HG02610 (cell line): ENCODE measurements at regions not wholly inside any gene's neighbourhood (a gene's known extent, or its start where the extent isn't known, plus 50 kb on each side); places are given as distances from the start of the nearest gene placed in this dataset.
"Not testable (repeated sequence)": the region's sequence is repeated elsewhere in the genome, so short reads cannot be mapped to it uniquely, and the experiment has no call there.

Experiments used
- ATAC-seq: cut with Tn5 transposase; IDR thresholded peaks from one replicate; pipeline ENCODE4 v1.9.1; 2021; ENCODE audit warnings: mild to moderate bottlenecking, moderate library complexity; ENCODE audit not compliant: unreplicated experiment

- no peak for ATAC-seq
Observed at GRCh38 chr4:188989371-188989770, 850.1 kb downstream of the TRIML1 start.

GRCh38 chr4:188992706-188993105 lies 853.5 kb downstream of the TRIML1 start:
- no peak for ATAC-seq

GRCh38 chr4:188993871-188994270 lies 854.6 kb downstream of the TRIML1 start:
- no peak for ATAC-seq

- ATAC-seq, result no peak
Observed at GRCh38 chr4:189001283-189001970, 862.2 kb downstream of the TRIML1 start.

GRCh38 chr4:189001971-189002450 lies 862.8 kb downstream of the TRIML1 start:
- ATAC-seq, result no peak

- ATAC-seq, result no peak
Observed at GRCh38 chr4:189002475-189002874, 863.2 kb downstream of the TRIML1 start.

- ATAC-seq, result not testable (repeated sequence)
Observed at GRCh38 chr4:189010452-189011217, 871.4 kb downstream of the TRIML1 start.

- no peak for ATAC-seq
Observed at GRCh38 chr4:189021831-189022230, 882.6 kb downstream of the TRIML1 start.

GRCh38 chr4:189022440-189023035 lies 883.3 kb downstream of the TRIML1 start:
- no peak for ATAC-seq

GRCh38 chr4:189029976-189030504 lies 890.8 kb downstream of the TRIML1 start:
- no peak for ATAC-seq

- no peak for ATAC-seq
Observed at GRCh38 chr4:189032606-189033338, 893.5 kb downstream of the TRIML1 start.

- ATAC-seq, result no peak
Observed at GRCh38 chr4:189033801-189034347, 894.6 kb downstream of the TRIML1 start.

GRCh38 chr4:189035091-189035490 lies 895.9 kb downstream of the TRIML1 start:
- no peak for ATAC-seq

GRCh38 chr4:189035654-189036053 lies 896.4 kb downstream of the TRIML1 start:
- ATAC-seq, result no peak

GRCh38 chr4:189036906-189037305 lies 897.7 kb downstream of the TRIML1 start:
- ATAC-seq, result no peak

GRCh38 chr4:189046642-189047041 lies 894.0 kb upstream of the FRG1 start:
- ATAC-seq, result no peak

- no peak for ATAC-seq
Observed at GRCh38 chr4:189048119-189048518, 892.6 kb upstream of the FRG1 start.

- ATAC-seq, result no peak
Observed at GRCh38 chr4:189049682-189050081, 891.0 kb upstream of the FRG1 start.

- no peak for ATAC-seq
Observed at GRCh38 chr4:189050643-189051042, 890.0 kb upstream of the FRG1 start.

GRCh38 chr4:189053621-189054020 lies 887.1 kb upstream of the FRG1 start:
- no peak for ATAC-seq

- ATAC-seq, result no peak
Observed at GRCh38 chr4:189060104-189060503, 880.6 kb upstream of the FRG1 start.
